Keratinocyte (primary cell): ENCODE measurements at regions not wholly inside any gene's neighbourhood (a gene's known extent, or its start where the extent isn't known, plus 50 kb on each side); places are given as distances from the start of the nearest gene placed in this dataset.

Experiments
- EZH2 ChIP-seq: IDR thresholded peaks from one replicate; pipeline ENCODE4 v1.6.1; 2012; ENCODE audit warnings: inconsistent platforms, mild to moderate bottlenecking, low read length, moderate library complexity
- TF ChIP-seq, protein P1 (sequence below), 3 experiments: IDR thresholded peaks in 1 of 3; conservative IDR thresholded peaks in 1 of 3; optimal IDR thresholded peaks in 1 of 3; 2 replicates in 2 of 3; 3 replicates in 1 of 3; pipeline versions ENCODE3 to v1.5.1; 2011; ENCODE audit warnings: low read length in 3 of 3, mild to moderate bottlenecking in 3 of 3, moderate library complexity in 2 of 3, control low read depth in 1 of 3, inconsistent platforms in 1 of 3; ENCODE audit not compliant: insufficient read depth in 2 of 3; ENCODE audit errors: extremely low read depth in 1 of 3

DNA sequence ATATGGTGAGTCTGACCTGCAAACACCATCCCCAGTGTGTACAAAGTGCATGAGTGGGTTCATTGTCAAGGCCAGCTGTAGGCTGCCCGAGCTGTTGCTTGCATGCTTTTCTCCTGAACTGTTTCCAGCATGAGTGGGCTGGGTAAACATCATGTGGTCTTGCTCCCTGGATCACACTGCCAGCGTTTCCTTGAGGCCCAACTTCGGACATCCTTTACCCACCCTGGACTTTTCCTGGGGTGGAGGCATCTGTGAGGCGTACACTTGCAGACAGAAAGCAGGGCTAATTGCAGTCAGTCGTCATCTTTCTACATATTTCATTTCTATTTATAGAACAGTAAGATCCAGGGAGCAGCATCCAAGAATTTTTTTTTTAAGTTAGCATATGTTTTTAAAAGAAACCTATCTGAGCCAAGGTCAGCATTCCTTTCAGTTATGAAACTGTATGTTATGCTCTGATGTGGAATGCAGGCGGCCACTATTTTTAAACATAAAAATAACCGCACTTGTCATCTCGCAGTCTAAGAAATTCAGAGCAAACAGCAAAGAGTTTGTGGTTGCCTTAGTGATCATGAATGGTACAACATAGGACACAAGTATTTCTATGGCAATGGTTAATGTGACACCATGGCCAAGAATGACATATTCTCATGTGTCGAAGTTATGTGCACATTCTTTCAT is 106.5 kb upstream of the DMRT1 start:
- TF ChIP-seq, protein P1, sequence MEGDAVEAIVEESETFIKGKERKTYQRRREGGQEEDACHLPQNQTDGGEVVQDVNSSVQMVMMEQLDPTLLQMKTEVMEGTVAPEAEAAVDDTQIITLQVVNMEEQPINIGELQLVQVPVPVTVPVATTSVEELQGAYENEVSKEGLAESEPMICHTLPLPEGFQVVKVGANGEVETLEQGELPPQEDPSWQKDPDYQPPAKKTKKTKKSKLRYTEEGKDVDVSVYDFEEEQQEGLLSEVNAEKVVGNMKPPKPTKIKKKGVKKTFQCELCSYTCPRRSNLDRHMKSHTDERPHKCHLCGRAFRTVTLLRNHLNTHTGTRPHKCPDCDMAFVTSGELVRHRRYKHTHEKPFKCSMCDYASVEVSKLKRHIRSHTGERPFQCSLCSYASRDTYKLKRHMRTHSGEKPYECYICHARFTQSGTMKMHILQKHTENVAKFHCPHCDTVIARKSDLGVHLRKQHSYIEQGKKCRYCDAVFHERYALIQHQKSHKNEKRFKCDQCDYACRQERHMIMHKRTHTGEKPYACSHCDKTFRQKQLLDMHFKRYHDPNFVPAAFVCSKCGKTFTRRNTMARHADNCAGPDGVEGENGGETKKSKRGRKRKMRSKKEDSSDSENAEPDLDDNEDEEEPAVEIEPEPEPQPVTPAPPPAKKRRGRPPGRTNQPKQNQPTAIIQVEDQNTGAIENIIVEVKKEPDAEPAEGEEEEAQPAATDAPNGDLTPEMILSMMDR (optimal IDR thresholded peaks at IDR 0.05 in 1 of 3, IDR thresholded peaks at IDR 0.05 in 1 of 3, conservative IDR thresholded peaks at IDR 0.05 in 1 of 3; ENCODE audit: extremely low read depth in 1 of 3, insufficient read depth in 2 of 3, low read length in 3 of 3) = no peak
- no peak for TF ChIP-seq EZH2
